Neural cell (in vitro differentiated cells): ENCODE measurements at regions not wholly inside any gene's neighbourhood (a gene's known extent, or its start where the extent isn't known, plus 50 kb on each side); places are given as distances from the start of the nearest gene placed in this dataset.

Experiments
- H2AFZ ChIP-seq: fragments of 200-600, 300-800 bp; sonication (generic), shearing (Covaris generic); 2 replicates; pipeline ENCODE4 v1.6.0; 2014; ENCODE audit warnings: low read depth, mild to moderate bottlenecking, antibody characterized with exemption, low read length, moderate library complexity
- H3F3A ChIP-seq: fragments of 200-600 bp; shearing (Covaris generic); 2 replicates; pipeline ENCODE4 v1.6.1; 2016; ENCODE audit warnings: mild to moderate bottlenecking, moderate library complexity, mixed read lengths, antibody characterized with exemption, low read length; ENCODE audit not compliant: insufficient read depth, poor library complexity, severe bottlenecking
- H3K27ac ChIP-seq: fragments of 200-600, 300-800 bp; sonication (generic), shearing (Covaris generic); 2 replicates; pipeline ENCODE4 v1.5.1; 2014; ENCODE audit warnings: mild to moderate bottlenecking, low read length, moderate library complexity
- H3K27me3 ChIP-seq: fragments of 300-800, 200-600 bp; sonication (generic), shearing (Covaris generic); 2 replicates; pipeline ENCODE4 v1.6.0; 2014; ENCODE audit warnings: mild to moderate bottlenecking, low read depth, low read length, moderate library complexity; ENCODE audit not compliant: insufficient read depth
- H3K36me3 ChIP-seq: fragments of 300-800, 200-600 bp; sonication (generic), shearing (Covaris generic); 2 replicates; pipeline ENCODE4 v1.5.1; 2014; ENCODE audit warnings: mild to moderate bottlenecking, antibody characterized with exemption, low read length, moderate library complexity; ENCODE audit not compliant: insufficient read depth
- H3K4me2 ChIP-seq: fragments of 300-800, 200-600 bp; sonication (generic), shearing (Covaris generic); 2 replicates; pipeline ENCODE4 v1.6.0; 2014; ENCODE audit warnings: mild to moderate bottlenecking, low read length
- H3K4me3 ChIP-seq: fragments of 300-800, 200-600 bp; sonication (generic), shearing (Covaris generic); 2 replicates; pipeline ENCODE4 v1.5.1; 2014; ENCODE audit warnings: mild to moderate bottlenecking, low read length, moderate library complexity
- H3K79me2 ChIP-seq: fragments of 200-600 bp; shearing (Covaris generic); replicated peaks from 2 replicates; pipeline ENCODE4 v1.6.0; 2014; ENCODE audit warnings: mild to moderate bottlenecking, low read length, moderate library complexity; ENCODE audit not compliant: insufficient read depth
- H3K9ac ChIP-seq: fragments of 300-800, 200-600 bp; sonication (generic), shearing (Covaris generic); 2 replicates; pipeline ENCODE4 v1.6.1; 2016; ENCODE audit warnings: mild to moderate bottlenecking, low read length, mixed read lengths
- H3K9me2 ChIP-seq: fragments of 200-600 bp; shearing (Covaris generic); 2 replicates; pipeline ENCODE4 v1.6.1; 2016; ENCODE audit warnings: mild to moderate bottlenecking, low read length, mixed read lengths; ENCODE audit not compliant: insufficient read depth
- H3K9me3 ChIP-seq: fragments of 200-600, 300-800 bp; sonication (generic), shearing (Covaris generic); 2 replicates; pipeline ENCODE4 v1.6.1; 2016; ENCODE audit warnings: mild to moderate bottlenecking, mixed run types, low read length, moderate library complexity, mixed read lengths
- H4K20me1 ChIP-seq: fragments of 200-600 bp; shearing (Covaris generic); 2 replicates; pipeline ENCODE4 v1.6.1; 2016; ENCODE audit warnings: mild to moderate bottlenecking, mixed run types; ENCODE audit not compliant: insufficient read depth
- CTCF ChIP-seq: fragments of 450-650 bp; IDR thresholded peaks from 2 replicates; pipeline ENCODE4 v1.5.1; 2014; ENCODE audit warnings: antibody characterized with exemption, mild to moderate bottlenecking, moderate library complexity; ENCODE audit not compliant: poor library complexity, severe bottlenecking
- EP300 ChIP-seq: fragments of 450-650 bp; conservative IDR thresholded peaks from 2 replicates; pipeline ENCODE4 v1.6.1; 2014; ENCODE audit warnings: antibody characterized with exemption, mild to moderate bottlenecking, moderate library complexity; ENCODE audit not compliant: poor library complexity, severe bottlenecking
- EZH2 ChIP-seq: fragments of 200-600, 300-800 bp; shearing (Covaris generic), sonication (generic); IDR thresholded peaks from 2 replicates; pipeline ENCODE4 v1.6.1; 2014; ENCODE audit warnings: antibody characterized with exemption, low read length, borderline replicate concordance, mild to moderate bottlenecking; ENCODE audit not compliant: insufficient read depth, poor library complexity, severe bottlenecking
- MXI1 ChIP-seq: fragments of 450-650 bp; conservative IDR thresholded peaks from 2 replicates; pipeline ENCODE4 v1.6.1; 2014; ENCODE audit warnings: antibody characterized with exemption, mild to moderate bottlenecking; ENCODE audit not compliant: poor library complexity, severe bottlenecking
- POLR2AphosphoS5 ChIP-seq: IDR thresholded peaks from 2 replicates; pipeline ENCODE4 v1.6.1; 2012
- RAD21 ChIP-seq: fragments of 450-650 bp; conservative IDR thresholded peaks from 2 replicates; pipeline ENCODE4 v1.6.1; 2014; ENCODE audit warnings: antibody characterized with exemption, mild to moderate bottlenecking, moderate library complexity
- SMC3 ChIP-seq: fragments of 450-650 bp; conservative IDR thresholded peaks from 2 replicates; pipeline ENCODE4 v1.6.1; 2014; ENCODE audit warnings: antibody characterized with exemption, mild to moderate bottlenecking, moderate library complexity; ENCODE audit not compliant: poor library complexity
- TAF1 ChIP-seq: IDR thresholded peaks from 2 replicates; pipeline ENCODE4 v1.6.1; 2012; ENCODE audit warnings: low read depth
- TF ChIP-seq, protein P1 (sequence below): IDR thresholded peaks from 2 replicates; pipeline ENCODE4 v1.6.1; 2012; ENCODE audit warnings: borderline replicate concordance

GRCh38 chr4:41839916-41840854 is 91.7 kb upstream of the PHOX2B start:
- Histone ChIP-seq H3K79me2 (no peaks in the 10 kb centered on the region), H4K20me1 (no peaks in the 10 kb centered on the region), H3K4me3 (no peak overlapping the region), H3K9me2 (no peaks in the 10 kb centered on the region), H3K9me3 (no peaks in the 10 kb centered on the region), H3K27ac (no peak overlapping the region), H3K27me3 (no peaks in the 10 kb centered on the region), H3F3A (no peaks in the 10 kb centered on the region), H3K9ac (no peak overlapping the region), H3K4me2 (no peak overlapping the region), H2AFZ (no peak overlapping the region), H3K36me3 (no peaks in the 10 kb centered on the region)
- TF ChIP-seq POLR2AphosphoS5 (no peak), SMC3 (no peak), RAD21 (no peak), TAF1 (no peak)

DNA sequence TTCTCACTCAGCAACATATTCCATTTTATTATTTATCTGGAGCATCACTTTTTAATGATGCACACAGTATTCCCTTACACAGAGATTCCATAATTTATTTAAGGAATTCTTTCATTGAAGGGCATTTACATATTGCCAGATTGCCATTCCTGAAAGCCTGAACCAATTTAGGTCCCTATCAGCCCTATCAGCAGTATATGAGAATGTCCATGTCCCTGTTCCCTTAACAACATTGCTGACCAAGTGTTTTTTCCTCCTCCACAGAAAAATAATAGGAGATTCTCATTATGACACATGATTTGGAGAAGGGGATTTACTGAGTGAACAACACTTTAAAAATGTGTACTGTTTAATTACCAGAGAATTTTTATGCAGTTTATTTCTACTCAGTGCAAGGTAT is 90.1 kb upstream of the PHOX2B start:
- Histone ChIP-seq H2AFZ (no peak overlapping the region), H3K27me3 (no peaks in the 10 kb centered on the region), H4K20me1 (no peaks in the 10 kb centered on the region), H3K9me3 (no peaks in the 10 kb centered on the region), H3K9ac (no peak overlapping the region), H3K4me2 (no peak overlapping the region), H3K79me2 (no peaks in the 10 kb centered on the region), H3K27ac (no peak overlapping the region), H3K36me3 (no peaks in the 10 kb centered on the region), H3F3A (no peaks in the 10 kb centered on the region), H3K9me2 (no peaks in the 10 kb centered on the region), H3K4me3 (no peak overlapping the region)
- no peak for TF ChIP-seq EP300
- TF ChIP-seq, protein P1, sequence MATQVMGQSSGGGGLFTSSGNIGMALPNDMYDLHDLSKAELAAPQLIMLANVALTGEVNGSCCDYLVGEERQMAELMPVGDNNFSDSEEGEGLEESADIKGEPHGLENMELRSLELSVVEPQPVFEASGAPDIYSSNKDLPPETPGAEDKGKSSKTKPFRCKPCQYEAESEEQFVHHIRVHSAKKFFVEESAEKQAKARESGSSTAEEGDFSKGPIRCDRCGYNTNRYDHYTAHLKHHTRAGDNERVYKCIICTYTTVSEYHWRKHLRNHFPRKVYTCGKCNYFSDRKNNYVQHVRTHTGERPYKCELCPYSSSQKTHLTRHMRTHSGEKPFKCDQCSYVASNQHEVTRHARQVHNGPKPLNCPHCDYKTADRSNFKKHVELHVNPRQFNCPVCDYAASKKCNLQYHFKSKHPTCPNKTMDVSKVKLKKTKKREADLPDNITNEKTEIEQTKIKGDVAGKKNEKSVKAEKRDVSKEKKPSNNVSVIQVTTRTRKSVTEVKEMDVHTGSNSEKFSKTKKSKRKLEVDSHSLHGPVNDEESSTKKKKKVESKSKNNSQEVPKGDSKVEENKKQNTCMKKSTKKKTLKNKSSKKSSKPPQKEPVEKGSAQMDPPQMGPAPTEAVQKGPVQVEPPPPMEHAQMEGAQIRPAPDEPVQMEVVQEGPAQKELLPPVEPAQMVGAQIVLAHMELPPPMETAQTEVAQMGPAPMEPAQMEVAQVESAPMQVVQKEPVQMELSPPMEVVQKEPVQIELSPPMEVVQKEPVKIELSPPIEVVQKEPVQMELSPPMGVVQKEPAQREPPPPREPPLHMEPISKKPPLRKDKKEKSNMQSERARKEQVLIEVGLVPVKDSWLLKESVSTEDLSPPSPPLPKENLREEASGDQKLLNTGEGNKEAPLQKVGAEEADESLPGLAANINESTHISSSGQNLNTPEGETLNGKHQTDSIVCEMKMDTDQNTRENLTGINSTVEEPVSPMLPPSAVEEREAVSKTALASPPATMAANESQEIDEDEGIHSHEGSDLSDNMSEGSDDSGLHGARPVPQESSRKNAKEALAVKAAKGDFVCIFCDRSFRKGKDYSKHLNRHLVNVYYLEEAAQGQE = no peak

- Histone ChIP-seq H3K36me3 (no peaks in the 10 kb centered on the region), H3K4me2 (no peak overlapping the region), H3K9me3 (no peaks in the 10 kb centered on the region), H3K4me3 (no peak overlapping the region), H3K27ac (no peak overlapping the region), H3K79me2 (no peaks in the 10 kb centered on the region), H3K9ac (no peak overlapping the region), H3K9me2 (no peaks in the 10 kb centered on the region), H3K27me3 (no peaks in the 10 kb centered on the region), H2AFZ (no peak overlapping the region), H3F3A (no peaks in the 10 kb centered on the region), H4K20me1 (no peaks in the 10 kb centered on the region)
- no peak for TF ChIP-seq RAD21
- no peak for TF ChIP-seq SMC3
- TF ChIP-seq, protein P1 = no peak
- TF ChIP-seq CTCF = no peak
- TF ChIP-seq TAF1 = no peak
- no peak for TF ChIP-seq EP300
- no peak for TF ChIP-seq MXI1
- no peak for TF ChIP-seq EZH2
- no peak for TF ChIP-seq POLR2AphosphoS5
These were observed 86.9 kb upstream of the PHOX2B start for GRCh38 chr4:41835321-41835995.
